Large intestine (tissue), 3 donors: ENCODE measurements at regions not wholly inside any gene's neighbourhood (a gene's known extent, or its start where the extent isn't known, plus 50 kb on each side); places are given as distances from the start of the nearest gene placed in this dataset.
"Not testable (repeated sequence)": the region's sequence is repeated elsewhere in the genome, so short reads cannot be mapped to it uniquely, and the experiment has no call there.

Experiments
- DNase-seq, 2 donors: peaks; one replicate each; pipeline versions ENCODE4 v3.0.0 to v3.0.0-alpha.2; 2013
- H3K27ac ChIP-seq: one replicate; pipeline ENCODE4 v1.5.1; 2013; ENCODE audit warnings: low read length
- H3K27me3 ChIP-seq: 2 replicates; pipeline ENCODE4 v1.6.1; 2013; ENCODE audit warnings: low read length; ENCODE audit not compliant: control insufficient read depth, insufficient read depth
- H3K36me3 ChIP-seq: 2 replicates; pipeline ENCODE4 v1.6.1; 2013; ENCODE audit warnings: low read length; ENCODE audit not compliant: control insufficient read depth, insufficient read depth
- H3K4me1 ChIP-seq: one replicate; pipeline ENCODE4 v1.6.1; 2013; ENCODE audit warnings: low read length; ENCODE audit not compliant: control insufficient read depth, insufficient read depth
- H3K4me3 ChIP-seq: one replicate; pipeline ENCODE4 v1.5.1; 2013; ENCODE audit warnings: low read length
- H3K9me3 ChIP-seq: one replicate; pipeline ENCODE4 v1.6.1; 2013; ENCODE audit warnings: mild to moderate bottlenecking, low read depth, low read length, moderate library complexity; ENCODE audit not compliant: control insufficient read depth
- WGBS: methylation state at CpG from one replicate; pipeline ENCODE4 v1.1.5; 2013; ENCODE audit warnings: low lambda C conversion rate; ENCODE audit not compliant: insufficient coverage; 5-methylcytosine and 5-hydroxymethylcytosine counted together

DNA sequence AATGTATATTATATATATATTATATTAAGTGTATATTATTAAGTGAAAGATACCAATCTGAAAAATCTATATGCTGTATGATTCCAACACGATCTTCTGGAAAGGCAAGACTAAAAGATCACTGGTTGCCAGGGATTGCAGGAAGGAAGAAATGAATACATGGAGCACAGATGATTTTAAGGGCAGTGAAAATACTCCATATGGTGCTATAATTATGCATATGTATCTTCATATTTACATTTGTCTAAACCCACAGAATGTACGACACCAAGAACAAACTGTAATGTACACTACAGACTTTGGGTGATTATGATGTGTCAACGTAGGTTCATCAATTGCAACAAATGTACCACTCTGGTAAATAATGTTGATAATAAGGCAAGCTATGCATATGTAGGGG, 194.7 kb upstream of the MME start:
- WGBS = no CpG with 5 or more reads among the region's 3 CpGs
- Histone ChIP-seq H3K9me3 (peaks cover 8% of the 10 kb centered on the region), H3K36me3 (no peaks in the 10 kb centered on the region), H3K27ac (no peak overlapping the region), H3K4me3 (no peak overlapping the region), H3K4me1 (no peaks in the 10 kb centered on the region), H3K27me3 (no peaks in the 10 kb centered on the region)
- no peak for DNase-seq

- no peak for DNase-seq
- Histone ChIP-seq H3K36me3 (no peaks in the 10 kb centered on the region), H3K4me3 (no peak overlapping the region), H3K27me3 (no peaks in the 10 kb centered on the region), H3K27ac (no peak overlapping the region), H3K9me3 (peaks cover 8% of the 10 kb centered on the region), H3K4me1 (no peaks in the 10 kb centered on the region)
These were observed 195.2 kb upstream of the MME start for GRCh38 chr3:154884952-154885351.

GRCh38 chr3:154875142-154875541, 205.0 kb upstream of the MME start:
- H3K4me3 ChIP-seq = no peak overlapping the region
- no peak for DNase-seq
- no peaks in the 10 kb centered on the region for H3K9me3 ChIP-seq
- no peaks in the 10 kb centered on the region for H3K4me1 ChIP-seq
- no peak overlapping the region for H3K27ac ChIP-seq
- no peaks in the 10 kb centered on the region for H3K27me3 ChIP-seq
- no peaks in the 10 kb centered on the region for H3K36me3 ChIP-seq
- no CpG with 5 or more reads among the region's 7 CpGs for WGBS

DNA sequence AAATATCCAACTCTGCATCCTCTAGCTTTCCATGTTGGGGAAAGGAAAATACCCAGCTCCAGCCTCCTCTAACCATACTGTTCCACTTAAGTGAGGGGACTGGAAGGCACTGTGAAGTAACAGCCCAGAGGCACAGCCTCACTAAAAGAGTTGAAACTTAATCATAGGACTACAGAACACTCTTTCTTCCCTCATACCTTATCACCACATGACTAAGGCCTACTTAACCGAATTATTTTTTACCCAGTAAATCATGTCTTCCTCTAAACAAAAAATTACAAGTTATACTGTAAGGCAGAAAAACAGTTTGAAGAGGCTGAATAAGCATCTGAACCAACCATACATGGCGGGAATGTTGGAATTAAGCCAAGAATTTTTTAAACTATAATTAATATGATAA, 207.4 kb upstream of the MME start:
- Histone ChIP-seq H3K27ac (no peak overlapping the region), H3K4me3 (no peak overlapping the region), H3K4me1 (no peaks in the 10 kb centered on the region), H3K27me3 (no peaks in the 10 kb centered on the region), H3K36me3 (no peaks in the 10 kb centered on the region), H3K9me3 (no peaks in the 10 kb centered on the region)
- DNase-seq = no peak
- 100% methylated on average over 1 of the region's 2 CpGs for WGBS

DNA sequence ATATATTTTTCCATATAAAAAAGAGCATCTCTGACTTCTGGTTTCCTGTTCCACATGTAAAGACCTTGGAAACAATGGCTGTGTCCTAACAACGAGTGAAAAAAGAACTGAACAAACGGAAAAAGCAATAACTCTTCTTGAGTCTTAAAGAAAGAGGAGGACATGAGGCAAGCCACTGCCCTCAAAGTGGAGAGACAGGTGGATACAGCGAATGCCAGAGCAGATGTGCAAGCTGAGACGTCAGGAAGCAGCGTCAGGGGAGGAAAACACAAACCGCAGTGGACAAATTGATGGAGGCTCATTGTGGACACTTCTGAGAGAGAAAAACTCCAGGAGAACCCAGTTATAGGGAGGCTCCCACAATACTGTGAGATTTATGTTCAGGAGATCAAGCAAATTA, 208.0 kb upstream of the MME start:
- no peak overlapping the region for H3K27ac ChIP-seq
- H3K27me3 ChIP-seq = no peaks in the 10 kb centered on the region
- DNase-seq = no peak
- no peaks in the 10 kb centered on the region for H3K36me3 ChIP-seq
- WGBS = no CpG with 5 or more reads among the region's 6 CpGs
- no peaks in the 10 kb centered on the region for H3K9me3 ChIP-seq
- H3K4me1 ChIP-seq = no peaks in the 10 kb centered on the region
- no peak overlapping the region for H3K4me3 ChIP-seq

GRCh38 chr3:154864947-154865346, 215.2 kb upstream of the MME start:
- DNase-seq = no peak
- H3K9me3 ChIP-seq = no peaks in the 10 kb centered on the region
- H3K36me3 ChIP-seq = no peaks in the 10 kb centered on the region
- WGBS = no CpG with 5 or more reads among the region's 1 CpG
- H3K27me3 ChIP-seq = no peaks in the 10 kb centered on the region
- H3K4me3 ChIP-seq = no peak overlapping the region
- no peaks in the 10 kb centered on the region for H3K4me1 ChIP-seq
- H3K27ac ChIP-seq = no peak overlapping the region

GRCh38 chr3:154862265-154862664, 217.9 kb upstream of the MME start:
- no peak for DNase-seq
- H3K27me3 ChIP-seq = no peaks in the 10 kb centered on the region
- no peaks in the 10 kb centered on the region for H3K9me3 ChIP-seq
- H3K27ac ChIP-seq = no peak overlapping the region
- no peaks in the 10 kb centered on the region for H3K4me1 ChIP-seq
- no peaks in the 10 kb centered on the region for H3K36me3 ChIP-seq
- no peak overlapping the region for H3K4me3 ChIP-seq

DNA sequence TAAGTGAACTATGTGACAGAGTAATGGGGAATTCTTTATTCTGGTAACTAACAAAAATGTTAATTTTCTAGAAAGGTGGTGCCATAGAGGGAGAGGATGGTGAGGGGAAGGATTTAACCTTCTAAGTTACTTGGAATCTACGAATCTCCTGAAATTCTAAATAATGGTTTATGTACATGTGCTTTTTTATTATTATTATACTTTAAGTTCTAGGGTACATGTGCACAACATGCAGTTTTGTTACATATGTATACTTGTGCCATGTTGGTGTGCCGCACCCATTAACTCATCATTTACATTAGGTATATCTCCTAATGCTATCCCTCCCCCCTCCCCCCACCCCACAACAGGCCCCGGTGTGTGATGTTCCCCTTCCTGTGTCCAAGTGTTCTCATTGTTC, 227.1 kb upstream of the MME start:
- not testable (repeated sequence) for H3K27ac ChIP-seq, DNase-seq, H3K9me3 ChIP-seq, H3K27me3 ChIP-seq, H3K4me1 ChIP-seq, H3K36me3 ChIP-seq, H3K4me3 ChIP-seq
- no CpG with 5 or more reads among the region's 3 CpGs for WGBS

- Histone ChIP-seq H3K9me3 (no peaks in the 10 kb centered on the region), H3K4me3 (no peak overlapping the region), H3K27me3 (no peaks in the 10 kb centered on the region), H3K27ac (no peak overlapping the region), H3K36me3 (no peaks in the 10 kb centered on the region), H3K4me1 (no peaks in the 10 kb centered on the region)
- no peak for DNase-seq
- WGBS = no CpG with 5 or more reads among the region's 1 CpG
These were observed 227.6 kb upstream of the MME start for GRCh38 chr3:154852515-154852914.

GRCh38 chr3:154851644-154852043, 228.5 kb upstream of the MME start:
- no peaks in the 10 kb centered on the region for H3K27me3 ChIP-seq
- no peak overlapping the region for H3K27ac ChIP-seq
- H3K36me3 ChIP-seq = no peaks in the 10 kb centered on the region
- no peak for DNase-seq
- H3K9me3 ChIP-seq = no peaks in the 10 kb centered on the region
- H3K4me3 ChIP-seq = no peak overlapping the region
- H3K4me1 ChIP-seq = no peaks in the 10 kb centered on the region

GRCh38 chr3:154850921-154851320, 229.2 kb upstream of the MME start:
- no CpG with 5 or more reads among the region's 2 CpGs for WGBS
- H3K36me3 ChIP-seq = no peaks in the 10 kb centered on the region
- H3K9me3 ChIP-seq = no peaks in the 10 kb centered on the region
- H3K4me1 ChIP-seq = no peaks in the 10 kb centered on the region
- H3K4me3 ChIP-seq = no peak overlapping the region
- no peak overlapping the region for H3K27ac ChIP-seq
- no peaks in the 10 kb centered on the region for H3K27me3 ChIP-seq
- DNase-seq = no peak

GRCh38 chr3:154849408-154849807, 230.7 kb upstream of the MME start:
- H3K4me3 ChIP-seq = no peak overlapping the region
- 80% methylated on average over 1 of the region's 2 CpGs for WGBS
- H3K27ac ChIP-seq = no peak overlapping the region
- no peaks in the 10 kb centered on the region for H3K36me3 ChIP-seq
- DNase-seq = no peak
- H3K27me3 ChIP-seq = no peaks in the 10 kb centered on the region
- H3K4me1 ChIP-seq = no peaks in the 10 kb centered on the region
- H3K9me3 ChIP-seq = no peaks in the 10 kb centered on the region
